SJCRH30 (cell line): ENCODE measurements at regions not wholly inside any gene's neighbourhood (a gene's known extent, or its start where the extent isn't known, plus 50 kb on each side); places are given as distances from the start of the nearest gene placed in this dataset.

Experiments used
- DNase-seq, 2 experiments: peaks; one replicate each; pipeline ENCODE4 v3.0.0-alpha.2; 2015 to 2020
- H3K27ac ChIP-seq: fragments of 250-450 bp; sonication (Bioruptor Pico); 2 replicates; pipeline ENCODE4 v1.5.1; 2020; ENCODE audit warnings: mild to moderate bottlenecking, moderate library complexity
- H3K27me3 ChIP-seq: fragments of 250-450 bp; sonication (Bioruptor Pico); 2 replicates; pipeline ENCODE4 v1.5.1; 2020; ENCODE audit warnings: mild to moderate bottlenecking, moderate library complexity
- H3K36me3 ChIP-seq: fragments of 250-450 bp; sonication (Bioruptor Pico); 2 replicates; pipeline ENCODE4 v1.5.1; 2020; ENCODE audit warnings: mild to moderate bottlenecking, moderate library complexity
- H3K4me1 ChIP-seq: fragments of 250-450 bp; sonication (Bioruptor Pico); 2 replicates; pipeline ENCODE4 v1.5.1; 2020; ENCODE audit warnings: mild to moderate bottlenecking, moderate library complexity
- H3K4me3 ChIP-seq: fragments of 250-450 bp; sonication (Bioruptor Pico); 2 replicates; pipeline ENCODE4 v1.5.1; 2020; ENCODE audit warnings: mild to moderate bottlenecking, moderate library complexity
- H3K9me3 ChIP-seq: fragments of 250-450 bp; sonication (Bioruptor Pico); replicated peaks from 2 replicates; pipeline ENCODE4 v1.5.1; 2020; ENCODE audit warnings: mild to moderate bottlenecking, moderate library complexity

DNA sequence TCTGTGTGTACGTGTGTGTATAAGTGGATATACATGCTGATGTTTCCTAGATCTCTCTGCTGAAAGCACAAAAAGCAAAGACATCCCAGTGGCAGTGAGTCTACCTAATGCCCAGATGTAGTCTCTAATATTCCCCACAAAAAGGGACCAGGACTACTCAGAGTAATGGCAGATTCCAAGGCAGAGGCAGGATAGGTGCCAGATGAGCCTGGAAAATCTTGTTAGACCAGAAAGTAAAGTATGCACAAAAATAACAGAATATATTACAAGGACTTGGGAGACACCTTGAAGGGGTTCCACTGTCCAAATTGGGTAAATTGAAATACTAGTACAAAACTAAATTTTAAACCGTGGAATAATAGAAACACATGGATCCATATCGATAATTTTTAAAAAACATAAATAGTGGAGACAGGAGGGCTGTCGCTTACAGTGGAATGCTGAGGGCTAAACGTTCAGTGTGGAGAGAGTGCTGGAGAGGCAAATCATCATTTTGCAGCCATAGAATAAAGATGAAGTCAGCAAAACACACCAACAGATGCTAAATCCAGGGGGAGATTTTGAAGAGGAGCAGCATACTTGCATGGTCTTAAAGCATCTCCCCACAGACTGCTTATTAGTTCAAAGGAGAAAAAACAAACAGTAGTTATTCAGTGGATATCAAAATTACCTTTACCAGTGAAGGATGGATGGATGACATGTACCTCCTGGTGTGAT lies 123.4 kb upstream of the TSPAN5 start:
- DNase-seq: no peak
- Histone ChIP-seq H3K4me1 (peaks cover 37% of the 10 kb centered on the region), H3K27me3 (no peaks in the 10 kb centered on the region), H3K9me3 (no peaks in the 10 kb centered on the region; the same call in 1 of the 2 replicates), H3K27ac (no peak overlapping the region), H3K4me3 (no peak overlapping the region), H3K36me3 (no peaks in the 10 kb centered on the region)

DNA sequence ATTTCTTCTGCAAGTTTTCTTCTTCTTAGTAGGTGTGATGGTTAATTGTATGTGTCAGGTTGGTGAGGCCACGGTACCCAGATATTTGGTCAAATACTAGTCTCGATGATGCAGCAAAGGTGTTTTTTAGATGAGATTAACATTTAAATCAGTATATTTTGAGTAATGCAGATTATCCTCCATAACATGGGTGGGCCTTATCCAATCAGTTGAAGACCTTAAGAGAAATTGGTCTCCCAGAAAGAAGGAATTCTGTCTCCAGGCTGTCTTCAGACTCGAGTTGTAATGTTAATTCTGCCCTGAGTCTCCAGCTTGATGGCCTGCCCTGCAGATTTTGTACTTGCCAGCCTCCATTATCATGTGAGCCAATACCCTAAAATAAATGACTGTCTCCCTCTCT lies 122.5 kb upstream of the TSPAN5 start:
- H3K9me3 ChIP-seq: no peaks in the 10 kb centered on the region; the same call in 1 of the 2 replicates
- H3K4me3 ChIP-seq: peak overlapping the region; percentile 48
- H3K27me3 ChIP-seq: no peaks in the 10 kb centered on the region
- H3K27ac ChIP-seq: peak overlapping the region; percentile 94
- H3K4me1 ChIP-seq: peaks cover 37% of the 10 kb centered on the region
- no peaks in the 10 kb centered on the region for H3K36me3 ChIP-seq
- no peak for DNase-seq

DNA sequence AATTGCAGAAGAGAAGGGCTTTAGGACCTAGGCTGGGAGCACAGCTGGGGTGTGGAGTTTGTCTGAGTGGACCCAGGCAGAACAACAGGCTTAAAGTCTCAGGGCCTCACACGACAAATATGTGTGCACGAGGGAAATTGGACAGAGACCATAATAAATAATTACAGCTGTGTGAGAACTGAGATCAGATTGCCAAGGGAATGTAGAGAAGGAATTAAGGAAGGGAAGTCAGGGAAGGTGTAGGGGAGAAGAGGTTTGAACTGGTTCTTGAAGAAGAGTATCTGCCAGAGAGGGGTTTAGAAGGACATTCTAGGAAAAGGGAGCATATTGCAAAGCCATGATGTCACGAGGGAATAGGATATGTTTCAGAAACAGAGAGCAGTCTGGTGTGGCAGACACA lies 120.7 kb upstream of the TSPAN5 start:
- Histone ChIP-seq H3K9me3 (no peaks in the 10 kb centered on the region; the same call in 1 of the 2 replicates), H3K36me3 (no peaks in the 10 kb centered on the region), H3K4me3 (peak overlapping the region; percentile 48), H3K27ac (peak overlapping the region; percentile 94), H3K4me1 (peaks cover 37% of the 10 kb centered on the region), H3K27me3 (no peaks in the 10 kb centered on the region)
- peak; percentile 41 to 68 for DNase-seq

DNA sequence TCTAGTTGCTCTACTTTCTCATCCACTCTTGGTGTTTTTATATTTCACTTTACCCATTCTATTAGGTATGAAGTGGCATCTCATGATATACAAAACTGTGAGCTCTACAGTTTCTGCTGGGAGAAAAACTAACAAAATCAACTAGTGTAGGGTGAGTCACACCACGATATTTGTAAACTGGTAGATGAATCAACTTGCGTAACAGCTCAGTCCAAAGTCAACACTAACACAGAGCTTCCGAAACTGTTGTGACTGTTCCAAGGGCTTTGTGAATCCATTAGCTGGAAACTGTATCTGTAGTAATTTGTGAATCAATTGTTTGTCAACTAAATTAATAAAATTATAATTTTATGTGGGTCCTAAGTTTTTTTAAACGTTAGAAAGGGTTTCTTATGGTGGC lies 119.8 kb upstream of the TSPAN5 start:
- peaks cover 37% of the 10 kb centered on the region for H3K4me1 ChIP-seq
- H3K27me3 ChIP-seq: no peaks in the 10 kb centered on the region
- H3K36me3 ChIP-seq: no peaks in the 10 kb centered on the region
- H3K9me3 ChIP-seq: no peaks in the 10 kb centered on the region; the same call in 1 of the 2 replicates
- H3K27ac ChIP-seq: no peak overlapping the region; the same call in 1 of the 2 replicates
- DNase-seq: no peak
- H3K4me3 ChIP-seq: no peak overlapping the region

DNA sequence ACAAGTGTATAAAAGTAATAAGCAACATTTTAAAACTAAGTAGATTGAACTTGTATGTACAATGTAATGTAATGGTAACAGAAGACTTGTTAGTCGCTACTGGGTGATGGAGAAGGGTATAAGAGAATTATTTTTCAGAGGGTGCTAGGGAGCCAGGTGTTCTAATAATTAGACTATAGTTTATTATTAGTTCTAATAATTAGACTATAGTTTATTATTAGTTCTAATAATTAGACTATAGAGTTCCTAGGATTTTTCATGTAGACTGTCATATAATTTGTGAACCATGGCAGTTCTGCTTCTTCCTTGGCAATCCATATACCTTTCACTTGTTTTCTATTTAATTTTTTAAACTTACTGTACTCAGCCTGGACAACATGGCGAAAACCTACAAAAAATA lies 117.3 kb upstream of the TSPAN5 start:
- no peak for DNase-seq
- Histone ChIP-seq H3K27me3 (no peaks in the 10 kb centered on the region), H3K4me3 (no peak overlapping the region), H3K9me3 (no peaks in the 10 kb centered on the region), H3K36me3 (no peaks in the 10 kb centered on the region), H3K4me1 (peaks cover 23% of the 10 kb centered on the region), H3K27ac (no peak overlapping the region)

DNA sequence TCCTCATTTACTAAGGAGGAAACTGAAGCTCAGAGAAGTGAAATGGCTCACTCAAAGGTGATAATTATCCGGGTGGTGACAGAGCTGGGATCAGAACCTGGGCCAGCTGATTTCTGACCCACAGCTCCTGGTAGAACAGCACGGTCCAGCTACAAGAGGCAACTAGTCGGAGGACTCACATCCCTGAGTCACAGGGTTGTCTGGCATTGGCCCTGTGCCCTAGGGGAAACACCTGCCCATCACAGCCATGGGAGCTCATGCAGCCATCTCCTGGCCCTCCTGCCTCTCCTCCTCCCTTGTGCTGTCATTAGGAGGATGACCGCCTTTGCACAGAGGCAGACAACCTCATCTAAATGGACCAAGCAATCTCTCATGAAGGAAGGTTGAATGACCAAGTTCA lies 115.2 kb upstream of the TSPAN5 start:
- H3K4me1 ChIP-seq: peaks cover 6% of the 10 kb centered on the region; the same call in 1 of the 2 replicates
- no peaks in the 10 kb centered on the region for H3K27me3 ChIP-seq
- H3K36me3 ChIP-seq: no peaks in the 10 kb centered on the region
- H3K9me3 ChIP-seq: no peaks in the 10 kb centered on the region
- DNase-seq: no peak
- H3K27ac ChIP-seq: no peak overlapping the region
- no peak overlapping the region for H3K4me3 ChIP-seq

DNA sequence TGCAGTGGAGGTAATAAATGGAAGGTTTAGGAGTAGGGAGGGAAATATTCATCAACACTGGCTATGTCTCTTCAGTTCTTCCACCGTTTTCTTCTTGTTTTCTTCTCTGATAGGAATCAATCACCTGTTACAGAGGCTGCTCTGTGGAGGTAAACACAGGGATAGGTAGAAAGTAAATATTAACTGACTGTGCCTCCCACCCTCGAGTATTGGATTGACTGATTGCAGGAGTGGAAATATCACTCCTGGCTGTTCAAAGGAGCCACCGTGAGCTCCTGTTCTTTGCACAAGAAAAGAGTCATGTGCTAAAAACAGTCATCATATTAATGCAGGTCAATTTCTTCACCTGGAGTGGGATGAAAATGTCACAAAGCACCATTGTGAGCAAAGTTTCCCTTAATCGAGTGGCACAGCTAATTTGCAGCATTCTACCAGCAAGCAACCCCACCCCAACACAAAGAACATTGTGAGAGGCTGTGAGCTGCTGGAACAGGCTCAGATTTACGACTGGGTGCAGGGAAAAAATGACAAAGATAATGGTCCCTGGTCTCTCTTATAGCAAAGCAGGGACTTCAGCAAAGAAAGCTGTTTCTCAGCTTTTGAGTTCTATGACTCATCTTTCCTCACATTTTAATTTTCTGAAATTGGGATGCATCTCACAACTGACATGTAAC lies 113.7 kb upstream of the TSPAN5 start:
- Histone ChIP-seq H3K36me3 (no peaks in the 10 kb centered on the region), H3K9me3 (no peaks in the 10 kb centered on the region), H3K27me3 (no peaks in the 10 kb centered on the region), H3K4me1 (peaks cover 8% of the 10 kb centered on the region), H3K27ac (no peak overlapping the region), H3K4me3 (no peak overlapping the region)
- DNase-seq: no peak

DNA sequence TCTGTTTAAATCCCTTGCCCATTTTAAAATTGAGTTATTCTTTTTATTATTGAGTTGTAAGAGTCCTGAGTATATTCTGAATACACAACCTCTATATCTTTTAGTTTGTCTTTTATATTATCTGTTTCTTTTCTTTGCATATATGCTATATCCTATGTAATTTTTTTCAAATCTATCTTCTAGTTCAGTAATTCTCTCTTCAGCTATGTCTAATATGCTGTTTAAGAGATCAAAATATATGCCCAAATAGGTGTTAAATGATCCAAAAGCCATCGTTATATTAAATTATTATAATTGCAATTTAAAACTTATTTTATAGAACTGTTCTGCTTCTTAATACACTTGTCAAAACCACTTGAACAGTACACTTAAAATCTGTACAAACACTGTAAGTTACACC lies 107.4 kb upstream of the TSPAN5 start:
- DNase-seq: no peak
- Histone ChIP-seq H3K4me3 (no peak overlapping the region), H3K27ac (peak overlapping the region; percentile 1; the same call in 1 of the 2 replicates), H3K36me3 (no peaks in the 10 kb centered on the region), H3K9me3 (peaks cover 12% of the 10 kb centered on the region), H3K4me1 (peaks cover 18% of the 10 kb centered on the region), H3K27me3 (no peaks in the 10 kb centered on the region)

DNA sequence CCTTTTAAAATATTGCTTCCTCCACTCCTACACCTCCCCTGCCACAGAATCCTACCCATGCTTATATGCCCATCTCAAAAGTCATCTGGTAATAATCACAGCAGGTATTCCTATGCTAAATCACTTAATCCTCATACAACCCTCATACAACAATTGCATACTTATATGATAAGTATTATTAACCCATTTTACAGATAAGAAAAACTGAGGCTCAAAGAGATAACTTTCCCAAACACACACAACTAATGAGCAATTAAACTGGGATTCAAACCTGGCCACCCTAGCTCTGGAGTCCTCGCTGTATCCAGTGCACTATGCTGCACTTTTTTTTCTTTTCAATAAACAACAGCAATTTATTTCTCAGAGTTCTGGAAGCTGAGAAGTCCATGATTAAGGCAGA lies 99.8 kb upstream of the TSPAN5 start:
- DNase-seq: no peak
- H3K36me3 ChIP-seq: no peaks in the 10 kb centered on the region
- no peak overlapping the region for H3K4me3 ChIP-seq
- no peak overlapping the region for H3K27ac ChIP-seq
- H3K9me3 ChIP-seq: no peaks in the 10 kb centered on the region
- no peaks in the 10 kb centered on the region for H3K27me3 ChIP-seq
- H3K4me1 ChIP-seq: no peaks in the 10 kb centered on the region

DNA sequence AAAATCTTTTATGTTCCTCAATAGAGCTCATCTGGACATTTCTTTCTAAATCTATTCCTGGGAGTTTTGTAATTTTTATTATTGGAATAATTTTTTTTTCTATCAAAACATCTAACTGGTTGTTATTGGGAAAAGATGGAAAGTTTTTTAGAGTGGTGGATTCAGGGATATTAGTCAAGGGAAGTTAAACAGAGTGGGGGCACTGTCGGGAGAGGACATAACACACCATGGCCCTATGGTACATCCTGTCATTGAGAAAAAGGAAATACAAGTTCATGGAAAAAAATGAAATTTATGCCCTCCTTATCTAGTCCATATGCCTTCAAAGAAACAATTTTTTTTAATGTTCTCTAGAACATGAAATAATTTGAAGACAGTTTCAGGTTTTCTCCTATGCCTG lies 96.3 kb upstream of the TSPAN5 start:
- no peaks in the 10 kb centered on the region for H3K36me3 ChIP-seq
- H3K27ac ChIP-seq: no peak overlapping the region
- H3K9me3 ChIP-seq: no peaks in the 10 kb centered on the region
- H3K4me3 ChIP-seq: no peak overlapping the region
- no peaks in the 10 kb centered on the region for H3K4me1 ChIP-seq
- DNase-seq: no peak
- no peaks in the 10 kb centered on the region for H3K27me3 ChIP-seq

DNA sequence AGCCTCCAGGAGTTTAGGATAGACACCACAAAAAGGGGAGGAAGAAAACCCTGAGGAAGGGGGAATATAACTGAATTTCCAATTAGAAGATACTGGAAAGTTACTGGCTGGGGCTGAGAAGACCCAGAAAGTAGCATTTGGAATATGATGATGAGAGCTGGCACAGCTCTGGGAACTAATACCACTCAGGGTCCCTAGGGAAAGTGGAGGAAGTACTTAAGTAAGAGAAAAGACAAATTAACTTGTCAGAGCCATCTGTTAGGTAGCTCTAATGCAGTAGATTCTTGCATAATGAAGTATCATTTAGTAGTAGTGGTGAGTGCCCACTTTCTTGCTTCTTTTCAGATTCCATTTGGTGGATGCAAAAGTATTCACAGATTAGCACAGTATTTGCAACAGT lies 90.8 kb upstream of the TSPAN5 start:
- H3K36me3 ChIP-seq: no peaks in the 10 kb centered on the region
- H3K4me1 ChIP-seq: peaks cover 21% of the 10 kb centered on the region
- H3K27me3 ChIP-seq: no peaks in the 10 kb centered on the region
- no peak overlapping the region for H3K27ac ChIP-seq
- H3K9me3 ChIP-seq: no peaks in the 10 kb centered on the region
- DNase-seq: no peak
- no peak overlapping the region for H3K4me3 ChIP-seq

DNA sequence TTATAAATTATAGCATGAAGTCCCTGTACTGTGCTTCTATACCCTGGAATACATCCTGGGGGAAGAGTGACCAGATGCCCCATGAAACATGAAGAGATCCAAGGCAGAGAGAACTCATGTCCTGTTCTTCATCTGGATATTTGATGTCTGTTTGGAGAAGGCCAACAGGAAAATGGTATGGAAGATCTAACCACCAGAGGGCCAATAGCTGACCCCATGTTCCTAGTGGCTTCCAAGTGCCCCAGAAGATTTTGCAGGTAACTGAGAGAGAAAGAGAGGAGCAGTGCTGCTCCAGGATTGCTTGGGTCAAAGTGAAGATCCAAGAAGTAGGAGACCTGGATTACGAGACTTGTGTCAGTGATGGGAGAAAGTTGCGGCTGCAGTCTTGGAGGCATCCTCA lies 90.2 kb upstream of the TSPAN5 start:
- no peak overlapping the region for H3K27ac ChIP-seq
- DNase-seq: no peak

DNA sequence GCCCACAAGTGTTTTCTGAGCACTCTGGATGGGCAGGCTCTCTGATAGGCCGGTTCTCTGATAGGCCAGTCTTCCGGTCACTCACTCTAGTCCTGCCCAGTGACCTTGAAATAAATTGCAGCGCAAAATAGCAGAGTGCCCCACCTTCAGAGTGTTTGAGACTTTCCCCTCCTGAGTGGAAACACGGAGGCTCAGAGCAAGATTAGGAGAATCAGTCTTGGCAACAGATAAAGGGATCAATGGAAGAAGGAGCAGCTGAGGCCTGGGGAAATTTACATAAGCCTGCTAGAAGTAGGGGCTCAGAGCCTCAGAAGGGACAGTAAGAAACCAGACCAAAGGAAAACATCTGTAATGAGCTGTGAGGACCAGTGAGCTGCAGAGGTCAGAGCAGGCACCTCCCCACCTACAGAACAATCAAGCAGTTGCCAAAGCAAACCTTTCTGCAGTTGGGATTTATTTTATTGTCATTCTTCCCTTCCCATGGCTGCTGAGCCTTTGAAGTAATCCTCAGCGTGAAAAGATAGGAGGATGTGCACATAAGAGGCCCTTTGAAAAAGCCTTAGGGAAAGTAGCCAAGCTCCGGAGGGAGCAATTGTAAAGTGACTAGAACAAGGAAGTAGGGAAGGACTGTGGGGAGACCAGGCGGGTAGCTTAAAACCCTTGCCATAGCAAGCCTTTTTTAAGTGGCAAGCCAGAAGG lies 89.1 kb upstream of the TSPAN5 start:
- no peaks in the 10 kb centered on the region for H3K9me3 ChIP-seq
- H3K27me3 ChIP-seq: no peaks in the 10 kb centered on the region
- H3K4me3 ChIP-seq: peak overlapping the region; percentile 3; the same call in 1 of the 2 replicates
- DNase-seq: peak; percentile 77 to 89
- H3K27ac ChIP-seq: peak overlapping the region; percentile 98
- H3K36me3 ChIP-seq: no peaks in the 10 kb centered on the region
- peaks cover 21% of the 10 kb centered on the region for H3K4me1 ChIP-seq

More for the DNA sequence above, 90.2 kb upstream of the TSPAN5 start:
- Histone ChIP-seq H3K36me3 (no peaks in the 10 kb centered on the region), H3K4me1 (peaks cover 21% of the 10 kb centered on the region), H3K9me3 (no peaks in the 10 kb centered on the region), H3K4me3 (no peak overlapping the region), H3K27me3 (no peaks in the 10 kb centered on the region)

DNA sequence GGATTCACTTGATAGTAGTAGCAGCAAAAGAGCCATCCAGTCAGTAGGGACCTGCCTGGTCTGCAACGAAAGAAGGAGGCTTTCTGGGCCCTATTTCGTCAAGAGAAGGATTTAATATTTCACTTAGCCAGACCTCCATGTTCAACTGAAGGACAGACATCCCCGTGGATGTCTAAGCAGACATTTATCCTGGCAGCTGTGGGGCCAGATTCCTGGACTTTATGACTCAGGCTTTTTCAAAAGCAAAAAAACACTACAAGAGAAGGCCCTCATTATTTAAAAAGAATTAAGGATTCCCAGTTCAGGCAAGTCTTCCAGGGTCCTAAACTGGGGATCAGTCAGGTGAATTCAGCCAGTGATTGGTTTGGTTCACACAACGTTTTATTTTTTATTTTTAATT lies 88.5 kb upstream of the TSPAN5 start:
- H3K27ac ChIP-seq: peak overlapping the region; percentile 98
- no peak overlapping the region for H3K4me3 ChIP-seq
- peak in 1 of 2 experiments; percentile 49 for DNase-seq
- H3K4me1 ChIP-seq: peaks cover 21% of the 10 kb centered on the region
- H3K27me3 ChIP-seq: no peaks in the 10 kb centered on the region
- no peaks in the 10 kb centered on the region for H3K36me3 ChIP-seq
- no peaks in the 10 kb centered on the region for H3K9me3 ChIP-seq

DNA sequence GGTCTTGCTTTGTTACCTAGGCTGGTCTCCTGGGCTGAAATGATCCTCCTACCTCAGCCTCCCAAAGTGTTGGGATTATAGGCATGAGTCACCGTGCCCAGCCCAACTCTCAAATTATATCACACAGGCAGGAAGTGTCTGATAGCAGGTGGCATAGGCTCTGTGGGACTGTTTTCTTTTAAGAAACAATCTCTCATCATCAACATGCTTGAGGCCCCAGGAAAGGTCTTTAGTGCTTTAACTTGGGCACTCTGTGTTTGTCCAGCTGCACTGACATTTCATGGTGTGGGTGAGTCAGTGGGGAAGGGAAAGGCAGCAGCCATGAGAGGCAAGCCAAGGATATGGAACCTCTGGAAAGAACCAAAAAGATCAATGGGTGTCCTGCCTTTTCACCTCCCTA lies 88.1 kb upstream of the TSPAN5 start:
- Histone ChIP-seq H3K4me3 (no peak overlapping the region), H3K4me1 (peaks cover 21% of the 10 kb centered on the region), H3K27me3 (no peaks in the 10 kb centered on the region), H3K36me3 (no peaks in the 10 kb centered on the region), H3K27ac (peak overlapping the region; percentile 98), H3K9me3 (no peaks in the 10 kb centered on the region)
- peak; percentile 88 to 95 for DNase-seq
